GM21367 (cell line): ENCODE measurements at regions not wholly inside any gene's neighbourhood (a gene's known extent, or its start where the extent isn't known, plus 50 kb on each side); places are given as distances from the start of the nearest gene placed in this dataset.
"Not testable (repeated sequence)": the region's sequence is repeated elsewhere in the genome, so short reads cannot be mapped to it uniquely, and the experiment has no call there.

Source experiments
- ATAC-seq: cut with Tn5 transposase; IDR thresholded peaks from one replicate; pipeline ENCODE4 v1.9.1; 2021; ENCODE audit not compliant: unreplicated experiment

DNA sequence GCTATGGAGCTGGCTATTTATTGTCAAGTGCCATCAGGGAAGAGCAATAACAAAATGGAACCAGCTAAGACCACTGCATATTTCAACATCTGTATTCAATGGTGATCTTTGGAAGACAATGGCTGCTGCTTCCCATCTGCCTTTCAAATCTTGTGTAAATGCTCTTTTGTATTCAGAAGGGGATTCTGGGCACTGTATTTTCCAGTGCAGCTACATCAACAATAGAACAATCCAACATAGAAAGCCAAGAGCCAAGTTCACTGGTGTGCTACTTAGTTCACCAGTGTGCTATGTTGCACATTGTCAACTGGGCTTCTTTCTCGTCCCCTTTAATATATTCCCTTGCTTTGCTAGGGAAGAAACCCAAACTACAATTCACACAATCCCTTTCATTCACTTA is 128.8 kb upstream of the OR4E1 start:
- ATAC-seq = no peak

DNA sequence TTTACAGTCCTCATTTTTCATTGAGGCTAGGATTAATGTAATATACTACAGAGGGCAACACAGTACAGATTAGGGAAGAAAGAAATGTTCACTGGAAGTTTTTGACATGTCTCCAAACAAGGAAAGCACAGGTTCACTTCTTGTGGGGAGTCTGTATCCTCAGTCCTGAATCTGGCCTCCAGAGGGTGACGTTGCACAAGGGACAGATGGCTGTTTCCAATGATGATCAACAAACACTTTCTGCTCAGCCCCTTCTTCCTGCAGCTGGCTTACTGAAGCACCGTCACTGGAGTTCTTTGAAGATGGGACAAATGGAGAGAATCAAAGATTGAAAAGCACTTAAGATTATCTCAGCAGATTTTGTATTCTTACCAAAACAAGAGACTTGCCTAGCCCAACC is 123.3 kb upstream of the OR4E1 start:
- ATAC-seq = no peak

DNA sequence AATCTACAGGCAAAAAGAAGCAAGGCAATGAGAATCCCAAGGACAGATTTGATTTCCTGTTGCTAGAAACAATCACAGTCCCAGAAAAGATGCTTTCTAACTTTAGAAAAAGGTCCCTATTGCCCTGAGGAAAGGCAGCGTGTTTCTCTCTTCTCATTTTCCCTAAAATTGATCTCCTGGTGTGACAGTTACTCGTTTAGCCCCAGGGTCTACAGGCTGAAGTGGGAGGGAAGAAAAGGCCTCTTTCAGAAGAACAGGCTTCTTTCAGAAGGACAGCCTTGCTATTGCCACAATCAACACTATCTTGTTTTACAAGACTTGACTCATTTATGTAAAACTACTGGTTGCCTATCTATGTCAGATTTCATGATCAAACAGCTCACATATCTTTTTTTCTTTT is 121.8 kb upstream of the OR4E1 start:
- no peak for ATAC-seq

DNA sequence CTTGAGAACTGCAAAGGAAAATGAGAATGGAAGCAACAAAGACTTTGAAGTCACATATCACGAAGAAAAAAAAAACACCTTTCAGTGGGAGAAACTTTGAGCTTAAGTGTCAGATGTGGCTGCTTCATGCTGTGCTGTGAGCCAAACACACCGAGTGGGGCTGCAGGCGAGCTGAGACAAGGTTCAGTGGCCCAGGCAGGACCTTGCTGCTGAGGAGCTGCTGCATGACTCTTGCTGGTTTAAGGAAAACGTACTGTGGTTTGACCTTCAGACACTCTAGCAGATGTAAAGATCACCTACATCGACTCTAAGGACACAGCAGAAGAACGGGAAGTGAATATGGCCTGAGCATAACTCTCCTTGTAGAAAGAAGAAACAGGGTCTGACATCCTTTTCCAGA is 118.1 kb upstream of the OR4E1 start:
- no peak for ATAC-seq

DNA sequence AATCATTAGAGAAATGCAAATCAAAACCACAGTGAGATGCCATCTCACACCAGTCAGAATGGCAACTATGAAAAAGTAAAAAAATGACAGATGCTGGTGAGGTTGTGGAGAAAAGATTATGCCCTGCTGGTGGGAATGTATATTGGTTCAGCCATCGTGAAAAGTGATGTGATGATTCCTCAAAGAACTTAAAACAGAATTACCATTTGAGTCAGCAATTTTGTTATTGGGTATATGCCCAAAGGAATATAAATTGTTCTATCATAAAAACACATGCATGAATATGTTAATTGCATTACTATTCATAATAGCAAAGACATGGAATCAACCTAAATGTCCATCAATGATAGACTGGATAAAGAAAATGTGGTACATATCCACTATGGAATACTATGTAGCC is 115.1 kb upstream of the OR4E1 start:
- not testable (repeated sequence) for ATAC-seq

DNA sequence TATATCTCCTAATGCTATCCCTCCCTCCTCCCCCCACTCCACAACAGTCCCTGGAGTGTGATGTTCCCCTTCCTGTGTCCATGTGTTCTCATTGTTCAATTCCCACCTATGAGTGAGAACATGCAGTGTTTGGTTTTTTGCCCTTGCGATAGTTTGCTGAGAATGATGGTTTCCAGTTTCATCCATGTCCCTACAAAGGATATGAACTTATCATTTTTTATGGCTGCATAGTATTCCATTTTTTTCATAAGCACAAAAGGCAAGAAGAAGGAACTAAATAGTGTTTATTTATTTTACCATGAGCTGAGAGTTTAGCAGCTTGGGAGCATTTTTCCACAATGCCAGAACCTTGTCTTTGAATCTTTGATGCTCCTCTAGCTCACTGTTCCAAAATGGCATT is 113.6 kb upstream of the OR4E1 start:
- ATAC-seq = not testable (repeated sequence)

GRCh38 chr14:21781543-21781942 is 107.9 kb upstream of the OR4E1 start:
- ATAC-seq = no peak

DNA sequence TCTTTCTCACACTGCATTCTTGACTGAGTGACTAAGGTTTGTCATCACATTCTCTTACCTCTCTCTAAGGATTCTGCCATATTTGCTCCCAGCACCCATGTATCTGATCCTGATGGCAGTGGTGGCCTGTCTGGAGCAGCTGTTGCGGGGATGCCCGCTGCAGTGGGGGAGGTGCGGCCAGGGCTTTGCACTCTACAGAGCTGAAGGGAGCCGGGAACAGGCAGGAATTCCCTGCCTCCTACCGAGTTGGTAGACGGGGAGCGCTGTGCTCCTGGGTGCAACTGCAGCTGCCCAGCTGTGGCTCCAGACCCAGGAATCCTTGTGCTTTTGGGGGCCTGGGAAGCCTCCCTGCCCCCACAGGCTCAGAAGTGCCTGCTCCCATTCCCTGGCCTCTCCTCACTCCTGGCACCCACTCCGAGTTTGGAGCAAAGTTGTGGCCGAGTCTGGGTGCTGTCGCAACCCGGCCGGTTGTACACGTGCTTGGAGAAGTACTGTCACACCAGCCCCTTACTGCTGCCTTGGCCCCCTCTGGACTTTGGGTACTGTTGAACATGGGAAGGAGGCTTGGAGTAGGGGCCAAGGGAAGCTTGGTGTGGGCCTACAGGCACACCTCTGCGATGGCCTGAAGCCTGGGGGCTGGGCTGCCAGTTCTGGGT is 106.9 kb upstream of the OR4E1 start:
- no peak for ATAC-seq

DNA sequence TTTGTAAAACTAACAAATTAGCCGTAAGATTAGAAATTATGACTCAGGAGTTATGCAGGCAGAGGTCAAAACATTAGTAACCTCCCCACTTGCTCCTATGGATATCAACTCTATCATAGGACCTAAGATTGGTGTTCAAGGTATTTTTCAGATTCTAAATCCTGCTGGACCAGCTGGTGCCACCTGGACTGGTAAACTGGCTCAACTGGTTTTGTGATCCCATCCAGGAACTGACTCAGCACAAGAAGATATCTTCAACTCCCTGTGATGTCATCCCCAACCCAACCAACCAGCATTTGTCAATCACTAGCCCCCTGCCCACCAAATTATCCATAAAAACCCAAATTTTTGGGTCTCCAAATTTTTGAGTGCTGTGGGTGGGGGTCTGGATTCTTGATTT is 98.1 kb upstream of the OR4E1 start:
- no peak for ATAC-seq

- no peak for ATAC-seq
These were observed 95.2 kb upstream of the OR4E1 start for GRCh38 chr14:21768875-21769257.

- peak; percentile 70 for ATAC-seq
These were observed 94.7 kb upstream of the OR4E1 start for GRCh38 chr14:21768116-21768874.

DNA sequence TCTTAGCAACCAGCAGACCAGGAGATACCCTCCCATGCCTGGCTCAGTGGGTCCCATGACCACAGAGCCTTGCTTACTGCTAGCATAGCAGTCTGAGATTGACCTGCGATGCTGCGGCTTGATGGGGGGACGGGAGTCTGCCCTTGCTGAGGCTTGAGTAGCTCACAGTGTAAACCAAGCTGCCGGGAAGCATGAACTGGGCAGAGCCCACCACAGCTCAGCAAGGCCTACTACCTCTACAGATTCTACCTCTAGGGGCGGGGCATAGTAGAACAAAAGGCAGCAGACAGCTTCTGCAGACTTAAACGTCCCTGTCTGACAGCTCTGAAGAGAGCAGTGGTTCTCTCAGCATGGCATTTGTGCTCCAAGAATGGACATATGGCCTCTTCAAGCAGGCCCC is 86.7 kb upstream of the OR4E1 start:
- not testable (repeated sequence) for ATAC-seq

GRCh38 chr14:21749306-21749868 is 75.8 kb upstream of the OR4E1 start:
- no peak for ATAC-seq

- ATAC-seq = no peak
These were observed 75.3 kb upstream of the OR4E1 start for GRCh38 chr14:21748869-21749303.

- ATAC-seq = no peak
These were observed 62.2 kb upstream of the OR4E1 start for GRCh38 chr14:21735639-21736307.

- ATAC-seq = no peak
These were observed 61.6 kb upstream of the OR4E1 start for GRCh38 chr14:21735200-21735599.

GRCh38 chr14:21734457-21735074 is 60.9 kb upstream of the OR4E1 start:
- no peak for ATAC-seq

GRCh38 chr14:21729703-21730233 is 56.1 kb upstream of the OR4E1 start:
- ATAC-seq = no peak

DNA sequence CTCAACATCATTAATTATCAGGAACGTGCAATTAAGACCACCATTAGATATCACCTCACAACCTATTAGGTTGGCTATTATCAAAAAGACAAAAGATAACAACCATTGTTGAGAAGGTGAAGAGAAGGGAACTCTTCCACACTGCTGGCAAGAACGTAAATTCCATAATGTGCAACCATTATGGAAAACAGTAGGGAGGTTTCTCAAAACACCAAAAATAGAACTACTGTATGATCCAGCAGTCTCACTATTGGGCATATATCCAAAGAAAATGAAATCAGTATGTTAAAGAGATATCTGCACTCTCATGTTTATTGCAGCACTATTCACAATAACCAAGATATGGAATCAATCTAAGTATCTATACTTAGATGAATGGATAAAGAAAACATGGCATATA is 51.6 kb upstream of the OR4E1 start:
- no peak for ATAC-seq

DNA sequence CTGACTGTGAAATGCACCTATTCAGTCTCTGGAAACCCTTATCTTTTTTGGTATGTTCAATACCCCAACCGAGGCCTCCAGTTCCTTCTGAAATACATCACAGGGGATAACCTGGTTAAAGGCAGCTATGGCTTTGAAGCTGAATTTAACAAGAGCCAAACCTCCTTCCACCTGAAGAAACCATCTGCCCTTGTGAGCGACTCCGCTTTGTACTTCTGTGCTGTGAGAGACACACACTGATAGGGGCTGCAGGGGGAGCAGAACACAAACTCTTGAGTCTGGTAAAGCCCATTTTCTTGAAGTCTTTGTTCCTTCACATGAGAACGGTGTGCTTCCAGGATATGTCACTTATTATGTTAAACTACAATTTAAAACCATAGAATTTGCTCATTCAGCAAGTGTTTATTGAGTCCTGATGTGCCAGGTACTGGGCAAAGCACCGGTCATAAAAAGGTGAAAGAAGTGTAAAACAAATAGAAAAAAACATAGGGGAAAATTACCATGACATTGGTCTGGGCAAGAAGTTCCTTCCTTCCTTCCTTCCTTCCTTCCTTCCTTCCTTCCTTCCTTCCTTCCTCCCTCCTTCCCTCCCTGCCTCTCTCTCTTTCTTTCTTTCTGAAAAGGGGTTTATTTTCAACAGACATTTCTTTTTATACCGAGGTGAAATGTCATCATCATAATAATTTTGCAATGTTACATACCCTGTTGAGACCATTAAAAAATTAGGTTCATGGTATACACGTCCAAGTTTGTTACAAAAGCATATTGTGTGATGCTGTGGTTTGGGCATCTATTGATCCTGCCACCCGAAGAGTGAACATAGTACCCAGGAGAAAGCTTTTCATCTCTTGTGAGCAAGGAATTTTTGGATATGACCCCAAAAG is 50.7 kb upstream of the OR4E1 start:
- no peak for ATAC-seq
